Small intestine (tissue), 7 donors: ENCODE measurements at regions not wholly inside any gene's neighbourhood (a gene's known extent, or its start where the extent isn't known, plus 50 kb on each side); places are given as distances from the start of the nearest gene placed in this dataset.

Source experiments
- DNase-seq, 2 donors: peaks; one replicate each; pipeline versions ENCODE4 v3.0.0 to v3.0.0-alpha.2; 2013
- FAIRE-seq: peaks from 2 replicates; lab custom pipeline; 2012; peaks lifted over from hg19 to GRCh38; lab: Jason Lieb, UNC
- H3K27ac ChIP-seq, 3 donors: one replicate each; pipeline ENCODE4 v1.5.1; 2013; ENCODE audit warnings: low read length in 2 of 3, mild to moderate bottlenecking in 2 of 3, control low read depth in 1 of 3, inconsistent platforms in 1 of 3, low read depth in 1 of 3, moderate library complexity in 1 of 3
- H3K27me3 ChIP-seq, 3 donors: one replicate each; pipeline ENCODE4 v1.6.1; 2013; ENCODE audit warnings: low read length in 3 of 3, inconsistent platforms in 1 of 3; ENCODE audit not compliant: control insufficient read depth in 3 of 3, insufficient read depth in 3 of 3
- H3K36me3 ChIP-seq, 3 donors: one replicate each; pipeline ENCODE4 v1.6.1; 2013; ENCODE audit warnings: low read length in 3 of 3, inconsistent platforms in 1 of 3, low read depth in 1 of 3, mild to moderate bottlenecking in 1 of 3, moderate library complexity in 1 of 3; ENCODE audit not compliant: control insufficient read depth in 3 of 3, insufficient read depth in 2 of 3
- H3K4me1 ChIP-seq, 3 donors: one replicate each; pipeline ENCODE4 v1.6.1; 2013; ENCODE audit warnings: low read length in 2 of 3, inconsistent platforms in 1 of 3, low read depth in 1 of 3, mild to moderate bottlenecking in 1 of 3, moderate library complexity in 1 of 3; ENCODE audit not compliant: control insufficient read depth in 3 of 3, insufficient read depth in 2 of 3
- H3K4me3 ChIP-seq, 3 donors: one replicate each; pipeline ENCODE4 v1.5.1; 2013; ENCODE audit warnings: low read length in 3 of 3, control low read depth in 1 of 3, inconsistent platforms in 1 of 3, low read depth in 1 of 3, mild to moderate bottlenecking in 1 of 3, moderate library complexity in 1 of 3
- H3K9me3 ChIP-seq, 2 donors: one replicate each; pipeline ENCODE4 v1.6.1; 2013; ENCODE audit warnings: low read depth in 1 of 2, low read length in 1 of 2; ENCODE audit not compliant: control insufficient read depth in 2 of 2, insufficient read depth in 1 of 2
- WGBS, 3 donors: extraction: QIAGEN DNeasy Blood & Tissue Kit; methylation state at CpG; one replicate each; pipeline ENCODE4 v1.1.7; 2013; 5-methylcytosine and 5-hydroxymethylcytosine counted together
- donor health status: healthy with polysubstance abuse.
- donor health status: control.
- donor health status: control.
- donor health status: Bipolar disorder and iron deficiency.
- donor health status: healthy.

GRCh38 chr4:149933120-149933519, 117.5 kb upstream of the IQCM start:
- no peaks in the 10 kb centered on the region for H3K36me3 ChIP-seq
- FAIRE-seq (no peak), DNase-seq (no peak)
- no peak overlapping the region for H3K27ac ChIP-seq
- no peak overlapping the region for H3K4me3 ChIP-seq
- H3K27me3 ChIP-seq, result no peaks in the 10 kb centered on the region
- no peaks in the 10 kb centered on the region for H3K4me1 ChIP-seq
- no peaks in the 10 kb centered on the region for H3K9me3 ChIP-seq
- 10 to 65% (median 44%) methylated on average over 1 of the region's 1 CpG for WGBS, 3 donors

DNA sequence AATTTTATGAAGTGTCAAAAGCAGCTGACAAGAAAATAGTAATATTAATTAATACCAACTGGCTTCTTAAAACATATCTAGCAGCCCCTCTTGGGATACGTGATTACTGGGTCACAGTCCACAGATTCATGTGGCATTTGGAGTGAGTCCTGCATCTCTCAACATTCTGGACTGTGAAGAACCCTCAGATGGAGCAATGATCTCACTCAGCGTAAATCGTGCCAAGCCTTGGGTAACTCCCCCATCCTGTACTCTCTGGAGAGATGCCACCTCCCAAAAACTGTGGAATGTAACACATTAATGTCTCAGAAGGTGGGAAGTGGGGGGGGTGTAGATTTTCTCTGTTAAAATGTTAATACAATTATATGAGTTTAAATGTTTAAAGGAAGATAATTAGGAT, 118.2 kb upstream of the IQCM start:
- no peak overlapping the region for H3K27ac ChIP-seq
- no peak for FAIRE-seq
- H3K4me1 ChIP-seq, result no peaks in the 10 kb centered on the region
- 54 to 70% (median 54%) methylated on average over 3 of the region's 3 CpGs for WGBS, 3 donors
- no peak overlapping the region for H3K4me3 ChIP-seq
- H3K9me3 ChIP-seq, result no peaks in the 10 kb centered on the region
- no peaks in the 10 kb centered on the region for H3K27me3 ChIP-seq
- DNase-seq, result no peak
- H3K36me3 ChIP-seq, result no peaks in the 10 kb centered on the region

DNA sequence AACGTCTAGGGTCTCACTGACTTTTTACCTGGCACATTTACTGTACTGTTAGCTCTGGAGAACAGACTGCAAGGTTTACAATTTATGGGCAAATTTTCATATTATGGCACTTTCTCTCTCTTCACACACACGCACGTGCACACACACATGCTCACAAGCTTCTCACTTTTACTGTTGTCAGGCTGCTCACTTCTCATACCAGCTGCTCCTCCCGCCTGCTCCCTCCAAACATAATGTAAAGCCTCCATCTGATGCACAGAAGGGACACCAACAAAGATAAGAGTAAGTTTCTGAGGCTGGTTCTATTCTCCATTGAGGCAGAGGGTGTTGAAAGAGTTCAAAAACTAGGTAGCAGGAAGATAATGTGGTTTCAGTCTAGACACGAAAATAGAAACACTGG, 128.9 kb upstream of the DCLK2 start:
- Histone ChIP-seq H3K36me3 (no peaks in the 10 kb centered on the region), H3K27ac (no peak overlapping the region), H3K27me3 (no peaks in the 10 kb centered on the region), H3K4me3 (no peak overlapping the region), H3K4me1 (no peaks in the 10 kb centered on the region), H3K9me3 (no peaks in the 10 kb centered on the region)
- WGBS, 3 donors, result 64 to 71% (median 66%) methylated on average over 5 of the region's 5 CpGs
- FAIRE-seq (no peak), DNase-seq (no peak)

DNA sequence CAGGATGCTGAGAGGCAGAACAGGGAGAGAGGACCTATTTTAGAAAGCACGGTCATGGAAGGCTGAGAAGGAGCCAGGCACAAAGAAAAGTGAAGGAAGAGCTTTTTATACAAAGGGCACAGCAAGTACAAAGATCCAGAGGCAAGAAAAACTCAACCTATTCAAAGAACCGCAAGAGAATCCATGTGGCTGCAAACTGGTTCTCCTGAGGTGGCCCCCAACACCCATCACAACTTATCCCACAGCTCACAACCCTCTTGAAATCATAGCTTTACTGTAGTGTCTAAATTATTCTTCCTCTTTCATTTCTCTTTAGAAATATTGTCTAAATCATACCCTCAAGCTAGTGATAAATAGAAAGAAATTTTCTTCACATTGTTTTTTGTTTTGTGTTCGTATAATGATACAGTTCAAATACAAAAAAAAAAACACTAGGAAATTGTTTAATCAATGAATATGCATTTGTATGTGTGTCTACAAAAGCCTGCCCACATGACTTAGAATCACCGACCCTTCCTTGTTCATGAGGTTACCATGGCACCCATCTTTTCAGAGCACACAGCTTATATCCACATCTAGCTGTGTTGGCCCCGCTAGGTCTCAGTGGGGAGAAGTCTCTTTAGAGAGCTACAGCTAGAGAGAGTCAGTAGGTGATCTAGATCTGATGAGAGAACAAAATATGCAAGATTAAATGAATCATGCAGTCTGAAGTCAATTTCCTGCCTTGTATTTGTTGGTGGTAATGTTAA, 126.9 kb upstream of the DCLK2 start:
- Histone ChIP-seq H3K36me3 (no peaks in the 10 kb centered on the region), H3K4me3 (no peak overlapping the region), H3K27ac (no peak overlapping the region), H3K4me1 (no peaks in the 10 kb centered on the region), H3K27me3 (no peaks in the 10 kb centered on the region), H3K9me3 (no peaks in the 10 kb centered on the region)
- DNase-seq (no peak), FAIRE-seq (no peak)
- 64 to 79% (median 70%) methylated on average over 5 of the region's 5 CpGs for WGBS, 3 donors

DNA sequence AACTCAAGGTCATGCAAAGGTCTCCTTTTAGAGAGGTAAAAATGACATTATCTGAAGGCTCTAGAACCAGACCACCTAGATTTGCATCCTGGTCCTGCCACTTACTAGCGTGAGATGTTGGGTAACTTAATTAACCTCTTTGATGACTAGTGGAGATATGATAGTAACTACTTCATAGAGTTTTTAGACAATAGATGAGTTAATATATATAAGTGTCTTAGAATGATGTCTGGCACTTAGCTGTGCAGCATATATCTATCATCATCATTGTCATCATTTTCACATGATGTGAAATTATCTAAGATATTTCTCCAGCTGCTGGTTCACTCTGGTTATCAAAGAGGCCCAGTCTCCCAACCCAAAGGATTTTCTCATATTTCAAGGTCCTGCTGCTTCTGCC, 126.1 kb upstream of the DCLK2 start:
- Histone ChIP-seq H3K9me3 (no peaks in the 10 kb centered on the region), H3K36me3 (no peaks in the 10 kb centered on the region), H3K4me3 (no peak overlapping the region), H3K27ac (no peak overlapping the region), H3K27me3 (no peaks in the 10 kb centered on the region), H3K4me1 (no peaks in the 10 kb centered on the region)
- WGBS, 3 donors, result 77 to 97% (median 92%) methylated on average over 1 of the region's 1 CpG
- DNase-seq (no peak), FAIRE-seq (no peak)

- DNase-seq (no peak), FAIRE-seq (no peak)
- H3K27me3 ChIP-seq, result no peaks in the 10 kb centered on the region
- no peaks in the 10 kb centered on the region for H3K4me1 ChIP-seq
- H3K4me3 ChIP-seq, result no peak overlapping the region
- H3K27ac ChIP-seq, result no peak overlapping the region
- no peaks in the 10 kb centered on the region for H3K9me3 ChIP-seq
- no peaks in the 10 kb centered on the region for H3K36me3 ChIP-seq
- 68 to 78% (median 70%) methylated on average over 5 of the region's 5 CpGs for WGBS, 3 donors
These were observed 125.5 kb upstream of the DCLK2 start for GRCh38 chr4:149952716-149953115.

DNA sequence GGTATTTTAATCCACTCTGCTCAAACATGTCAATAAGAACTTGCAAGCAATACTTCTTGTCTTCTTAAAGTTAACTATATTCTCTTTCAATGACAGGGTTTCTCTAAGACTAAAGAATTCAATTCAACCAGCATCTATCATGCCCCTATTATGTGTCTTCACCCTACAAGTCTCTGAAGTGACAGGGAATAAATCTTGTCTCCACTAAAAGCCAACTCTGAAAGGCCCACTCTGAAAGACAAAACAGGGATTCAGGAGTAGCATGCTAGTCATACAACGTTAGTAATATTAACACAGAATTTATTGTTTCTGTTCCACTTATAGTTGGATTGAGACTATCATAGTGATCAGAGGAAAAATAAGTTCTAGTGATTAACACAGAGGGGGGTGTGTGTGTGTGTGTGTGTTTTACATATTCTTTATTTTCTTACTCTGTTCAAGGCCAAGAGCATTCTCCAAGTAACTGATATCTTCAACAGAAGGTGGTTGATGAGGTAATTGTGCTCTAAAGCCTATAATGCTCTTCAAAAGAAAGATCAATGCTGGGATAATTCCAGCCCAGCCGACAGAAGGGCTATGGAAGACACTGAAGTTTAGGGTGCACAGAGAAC, 122.4 kb upstream of the DCLK2 start:
- H3K4me3 ChIP-seq, result no peak overlapping the region
- no peaks in the 10 kb centered on the region for H3K4me1 ChIP-seq
- FAIRE-seq (no peak), DNase-seq (no peak)
- H3K27me3 ChIP-seq, result no peaks in the 10 kb centered on the region
- no peak overlapping the region for H3K27ac ChIP-seq
- no peaks in the 10 kb centered on the region for H3K36me3 ChIP-seq
- H3K9me3 ChIP-seq, result no peaks in the 10 kb centered on the region
- 57 to 67% (median 62%) methylated on average over 2 of the region's 2 CpGs for WGBS, 3 donors

GRCh38 chr4:149956678-149957077, 121.6 kb upstream of the DCLK2 start:
- no peak overlapping the region for H3K27ac ChIP-seq
- H3K9me3 ChIP-seq, result no peaks in the 10 kb centered on the region
- DNase-seq (no peak), FAIRE-seq (no peak)
- no peak overlapping the region for H3K4me3 ChIP-seq
- H3K4me1 ChIP-seq, result no peaks in the 10 kb centered on the region
- H3K27me3 ChIP-seq, result no peaks in the 10 kb centered on the region
- WGBS, 3 donors, result 86 to 91% (median 88%) methylated on average over 3 of the region's 3 CpGs
- no peaks in the 10 kb centered on the region for H3K36me3 ChIP-seq
